NCI-H748 treated with DMSO at 0.1 percent for 48 hours (cell line): ENCODE measurements at regions not wholly inside any gene's neighbourhood (a gene's known extent, or its start where the extent isn't known, plus 50 kb on each side); places are given as distances from the start of the nearest gene placed in this dataset.

ENCODE experiments used
- DNase-seq: peaks from one replicate; lab custom pipeline; 2025; lab: John Stamatoyannopoulos, UW

DNA sequence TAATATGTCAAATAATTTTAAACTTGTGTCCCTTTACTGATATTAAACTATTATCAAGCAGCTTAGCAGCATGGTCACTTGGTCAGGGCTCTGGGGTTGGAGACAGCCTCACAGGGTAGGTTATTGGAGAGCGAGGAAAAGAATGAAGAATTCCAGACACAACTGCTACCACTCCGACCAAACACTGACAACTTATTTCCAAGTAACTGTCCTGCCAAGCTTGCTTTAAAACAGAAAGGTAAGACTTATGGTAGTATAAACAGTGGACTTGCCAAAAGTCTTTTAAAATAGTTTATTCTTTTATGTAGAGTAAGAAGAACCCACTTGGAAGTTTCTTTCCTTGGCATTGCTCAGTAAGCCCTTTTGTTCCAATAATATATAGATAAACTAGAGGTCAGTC lies 364.1 kb downstream of the DEPDC1B start:
- DNase-seq, result no peak

DNA sequence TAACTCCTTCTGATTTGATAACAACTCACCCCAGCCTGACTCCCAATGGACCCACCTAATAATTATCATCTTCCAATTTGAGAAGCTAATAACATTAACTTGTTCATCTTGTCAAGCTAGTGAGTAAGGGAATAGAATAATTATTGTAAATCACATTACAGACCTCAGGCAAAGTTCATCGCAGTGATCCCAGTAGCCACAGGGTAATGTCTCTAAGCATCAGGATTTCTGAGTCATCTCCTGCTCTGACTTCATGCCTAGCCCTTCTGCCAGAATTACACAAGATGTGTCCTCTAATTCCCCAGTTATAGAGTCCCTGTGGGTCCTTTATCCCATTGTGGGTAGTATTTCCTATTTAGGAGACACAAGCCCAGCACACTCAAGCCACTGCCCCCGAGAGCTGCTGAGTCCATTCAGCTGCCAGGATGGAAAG lies 365.7 kb downstream of the DEPDC1B start:
- DNase-seq, result no peak

DNA sequence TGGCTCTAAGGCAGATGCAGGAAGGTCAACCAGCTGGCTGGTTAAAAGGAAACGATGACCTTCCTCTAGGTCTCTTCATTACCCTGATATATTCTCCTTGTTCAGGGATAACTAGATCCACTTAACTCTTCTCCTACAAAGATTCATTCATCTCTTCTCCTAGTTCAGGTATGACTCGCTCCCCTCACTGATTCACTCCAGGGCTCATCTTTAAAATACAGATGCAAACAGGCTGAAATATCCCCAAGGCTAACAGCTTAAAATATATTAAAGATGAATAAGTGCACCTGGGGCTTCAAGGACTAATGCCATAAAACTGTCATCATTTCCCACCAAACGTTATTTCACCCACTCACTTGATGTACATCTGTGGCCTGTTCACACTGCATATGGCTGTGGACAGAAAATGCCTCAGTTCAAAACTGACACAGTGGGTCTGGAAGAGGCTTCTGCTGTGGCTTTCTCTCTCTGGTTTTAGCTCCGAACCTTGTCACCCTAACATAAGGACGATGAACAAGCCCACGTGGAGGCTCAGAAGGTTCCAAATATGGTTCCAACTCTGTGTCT lies 366.9 kb downstream of the DEPDC1B start:
- no peak for DNase-seq

DNA sequence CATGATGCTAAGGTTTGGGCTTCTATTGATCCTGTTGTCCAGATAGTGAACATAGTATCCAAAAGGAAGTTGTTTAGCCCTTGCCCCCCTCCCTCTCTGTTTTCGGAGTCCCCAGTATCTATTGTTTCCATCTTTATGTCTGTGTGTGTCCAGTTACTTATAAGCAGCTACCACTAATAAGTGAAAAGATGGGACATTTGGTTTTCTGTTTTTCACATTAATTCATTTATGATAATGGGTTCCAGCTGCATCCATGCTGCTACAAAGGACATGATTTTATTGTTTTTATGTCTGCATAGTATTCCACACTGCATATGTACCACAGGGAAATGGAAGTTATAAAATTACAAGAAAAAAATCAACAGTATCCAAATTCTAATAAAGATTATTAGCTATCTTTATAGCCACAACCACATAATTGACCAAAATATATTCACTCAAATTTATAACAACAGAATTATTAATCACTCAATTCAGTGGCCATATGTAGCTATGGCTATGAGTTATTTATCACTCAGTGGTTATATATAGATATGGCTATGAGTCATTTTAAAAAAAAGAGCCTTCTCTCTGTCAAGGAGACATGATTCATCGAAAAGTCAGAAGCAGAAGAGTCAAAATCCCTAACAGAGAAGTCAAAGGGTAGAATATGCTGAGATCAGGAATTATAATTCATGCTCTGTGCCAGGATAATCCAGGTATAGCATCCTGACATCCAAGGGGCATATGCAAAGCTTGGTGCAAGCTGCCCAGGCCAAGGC lies 367.5 kb downstream of the DEPDC1B start:
- no peak for DNase-seq

DNA sequence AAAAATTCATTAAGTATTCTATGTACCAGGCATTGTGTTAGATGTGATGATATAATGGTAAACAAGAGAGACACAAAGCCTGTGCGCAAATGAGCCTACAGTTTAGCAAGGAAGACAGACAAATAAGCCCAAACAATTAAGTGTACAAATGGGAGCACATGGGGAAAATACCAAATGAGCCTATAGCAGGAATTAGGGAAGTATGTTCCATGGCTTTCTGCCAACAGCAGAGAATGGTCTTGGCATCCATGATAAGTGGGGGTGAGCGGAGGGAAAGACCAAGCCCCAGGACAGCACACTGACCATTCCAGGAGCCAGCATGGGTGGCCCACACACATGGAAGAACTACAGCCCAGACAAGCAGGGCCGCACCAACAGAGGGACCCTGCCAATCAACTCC lies 369.7 kb downstream of the DEPDC1B start:
- DNase-seq, result no peak

DNA sequence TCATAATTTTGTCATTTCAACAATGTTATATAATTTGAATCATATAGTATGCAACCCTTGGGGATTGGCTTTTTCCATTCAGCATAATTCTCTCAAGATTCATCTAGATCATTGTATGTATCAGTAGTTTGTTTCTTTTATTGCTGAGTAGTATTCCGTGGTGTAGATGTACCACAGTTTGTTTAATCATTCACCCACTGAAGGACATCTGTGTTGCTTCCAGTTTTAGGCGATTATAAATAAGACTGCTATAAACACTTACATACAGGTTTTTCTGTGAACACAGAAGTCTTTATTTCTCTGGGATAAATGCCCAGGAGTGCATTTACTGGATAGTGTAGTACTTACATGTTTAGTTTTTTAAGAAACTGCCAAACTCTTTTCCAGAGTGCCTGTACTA lies 374.1 kb downstream of the DEPDC1B start:
- DNase-seq, result no peak

DNA sequence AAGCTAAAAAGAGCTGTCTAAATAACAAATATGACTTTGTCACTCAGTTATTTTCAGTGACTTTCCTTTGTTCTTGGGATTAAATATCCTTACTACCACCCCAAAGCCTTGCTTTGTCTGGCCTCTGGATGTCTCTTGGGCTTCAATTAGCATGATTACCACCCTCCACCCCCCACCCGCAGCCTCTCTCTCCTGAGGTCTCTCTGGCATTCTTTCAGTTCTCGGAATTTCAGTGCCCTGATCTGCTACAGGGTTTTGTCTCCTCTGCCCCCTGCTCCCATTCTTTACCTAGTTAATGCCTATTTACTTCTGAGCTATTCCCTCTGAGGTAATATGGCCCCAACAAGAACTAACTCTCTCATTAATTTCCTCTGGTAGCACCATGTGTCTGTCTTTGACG lies 376.4 kb downstream of the DEPDC1B start:
- no peak for DNase-seq

DNA sequence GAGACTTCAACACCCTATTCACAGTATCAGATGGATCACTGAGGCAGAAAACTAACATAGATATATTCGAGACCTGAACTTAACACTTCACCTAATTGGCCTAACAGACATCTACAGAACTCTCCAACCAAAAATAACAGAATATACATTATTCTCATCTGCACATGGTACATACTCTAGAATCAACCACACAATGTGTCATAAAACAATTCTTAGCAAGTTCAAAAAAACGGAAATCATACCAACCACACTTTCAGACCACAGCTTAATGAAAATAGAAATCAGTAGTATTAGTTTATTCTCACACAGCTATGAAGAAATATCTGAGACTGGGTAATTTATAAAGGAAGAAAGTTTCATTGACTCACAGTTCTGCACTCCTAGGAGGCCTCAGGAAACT lies 387.9 kb downstream of the DEPDC1B start:
- DNase-seq, result no peak

DNA sequence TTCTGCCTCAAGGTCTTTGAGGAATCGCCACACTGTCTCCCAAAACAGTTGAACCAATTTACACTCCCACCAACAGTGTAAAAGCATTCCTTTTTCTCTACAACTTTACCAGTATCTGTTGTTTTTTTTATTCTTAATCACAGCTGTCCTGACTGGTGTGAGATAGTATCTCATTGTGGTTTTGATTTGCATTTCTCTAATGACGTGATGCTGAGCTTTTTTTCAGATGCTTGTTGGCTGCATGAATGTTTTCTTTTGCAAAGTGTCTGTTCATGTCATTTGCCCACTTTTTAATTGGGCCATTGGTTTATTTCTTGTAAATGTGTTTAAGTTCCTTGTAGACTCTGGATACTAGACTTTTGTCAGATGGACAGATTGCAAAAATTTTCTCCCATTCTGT lies 400.0 kb downstream of the DEPDC1B start:
- DNase-seq, result no peak

DNA sequence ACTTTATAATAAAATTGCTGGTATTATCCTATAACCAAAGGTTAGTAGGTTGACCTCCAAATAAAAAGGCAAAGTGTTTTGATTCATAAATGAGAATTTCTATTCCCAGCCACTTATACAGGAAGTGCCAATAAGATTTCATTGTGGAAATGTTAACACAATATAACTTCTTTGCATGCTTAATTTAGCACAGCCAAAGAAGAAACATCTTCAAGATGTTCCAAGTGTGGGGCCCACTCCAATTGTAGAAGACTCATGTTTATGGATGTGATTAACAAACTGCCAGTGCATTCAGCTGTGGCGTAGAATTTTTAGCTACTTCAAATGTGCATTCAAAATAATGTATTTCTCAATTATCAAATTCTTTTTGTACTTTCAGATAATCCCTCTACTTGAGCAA lies 402.3 kb downstream of the DEPDC1B start:
- no peak for DNase-seq

DNA sequence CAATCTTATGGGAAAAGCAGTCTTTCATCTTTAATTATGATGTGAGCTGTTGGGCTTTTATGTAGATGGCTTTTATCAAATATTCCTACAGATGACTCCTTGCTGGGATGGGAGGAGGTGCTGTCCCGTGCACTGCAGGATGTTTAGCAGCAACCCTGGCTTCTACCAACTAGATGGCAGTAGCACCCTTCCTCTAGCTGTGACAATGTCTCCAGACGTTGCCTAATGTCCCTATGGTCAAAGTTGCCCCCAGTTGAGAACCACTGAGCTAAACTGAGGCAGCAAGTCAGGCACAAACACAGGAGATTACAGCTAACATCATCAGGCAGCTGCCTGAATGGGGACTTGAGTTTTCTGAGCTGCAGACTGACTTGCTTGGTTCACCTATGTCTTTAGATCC lies 401.9 kb upstream of the PDE4D start:
- DNase-seq, result no peak

DNA sequence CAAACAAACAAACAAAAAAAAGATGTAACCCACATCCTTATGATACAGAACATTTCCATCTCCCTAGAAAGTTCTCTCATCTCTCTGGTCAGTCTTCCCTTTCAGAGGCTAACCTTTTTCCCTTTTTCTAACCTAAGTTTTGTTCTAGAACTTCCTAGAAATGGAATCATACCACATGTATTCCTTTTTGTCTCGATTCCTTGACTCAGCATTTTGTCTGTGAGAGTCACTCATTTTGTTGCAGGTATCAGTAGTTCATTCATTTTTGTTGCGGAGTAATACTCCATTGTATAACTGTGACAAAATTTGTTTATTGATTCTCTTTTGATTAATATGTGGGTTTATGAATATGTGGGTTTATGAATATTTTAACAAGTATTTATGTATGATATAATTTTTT lies 400.0 kb upstream of the PDE4D start:
- no peak for DNase-seq

DNA sequence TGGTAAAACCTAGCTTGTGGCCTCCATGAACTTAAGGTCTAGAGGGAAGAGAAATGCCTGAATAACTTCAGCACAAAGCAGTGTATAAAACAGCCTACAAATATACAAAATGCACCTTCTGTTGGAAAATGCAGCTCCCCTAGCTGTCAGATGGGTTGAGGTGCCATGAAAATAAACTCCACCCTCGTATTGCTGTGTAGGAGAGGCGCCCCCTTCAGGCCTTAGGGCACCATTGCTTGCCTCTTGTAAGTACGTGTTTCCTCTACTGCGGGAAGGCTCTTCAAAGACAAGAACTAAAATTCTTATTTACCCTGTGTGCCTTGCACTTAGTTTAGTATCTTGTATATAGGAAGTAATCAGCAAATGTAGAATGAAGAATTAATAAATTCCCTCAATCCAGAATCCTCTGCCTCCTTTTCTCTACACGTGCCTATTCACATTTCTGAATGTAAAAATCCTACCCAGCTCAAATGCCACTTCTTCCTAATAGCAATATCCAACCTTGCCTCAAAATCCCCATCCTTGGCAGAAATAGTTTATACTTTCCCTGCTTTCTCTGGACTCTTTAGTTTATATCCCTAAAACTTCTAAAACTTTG lies 393.7 kb upstream of the PDE4D start:
- peak; percentile 54 for DNase-seq

DNA sequence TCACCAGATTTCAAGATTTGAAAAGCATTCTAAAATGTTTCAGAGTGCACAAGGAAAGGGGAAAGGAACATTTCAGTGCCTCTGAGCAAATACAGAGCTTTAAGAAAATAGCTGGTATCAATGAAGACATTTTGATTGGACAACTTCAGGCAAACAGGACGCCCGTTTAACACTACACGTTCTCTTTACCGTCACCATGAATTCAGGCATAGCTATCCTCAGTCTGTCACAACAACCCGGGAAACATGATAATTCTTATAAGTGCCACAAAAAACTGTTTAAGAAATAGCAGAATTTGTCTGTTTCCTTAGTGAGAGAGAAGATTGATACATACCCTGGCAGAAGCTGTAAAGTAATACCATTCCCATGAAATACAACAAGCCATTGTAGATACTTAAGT lies 392.4 kb upstream of the PDE4D start:
- no peak for DNase-seq

DNA sequence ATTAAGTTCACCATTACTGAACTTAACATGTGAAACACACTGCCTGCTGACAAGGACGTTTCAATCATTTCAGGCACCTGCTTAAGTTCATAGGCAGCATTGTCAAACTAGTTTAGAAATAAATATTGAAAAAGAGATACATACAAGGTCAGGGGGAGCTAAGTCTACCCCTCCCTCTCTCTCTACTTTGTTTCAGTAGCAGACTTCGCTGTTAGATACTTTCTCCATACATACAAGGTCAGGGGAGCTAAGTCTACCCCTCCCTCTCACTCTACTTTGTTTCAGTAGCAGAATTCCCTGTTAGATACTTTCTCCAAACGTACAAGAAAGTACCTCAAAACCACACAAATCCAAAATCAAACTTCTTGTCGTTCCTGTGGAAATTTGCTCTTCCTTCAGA lies 387.4 kb upstream of the PDE4D start:
- DNase-seq, result no peak

DNA sequence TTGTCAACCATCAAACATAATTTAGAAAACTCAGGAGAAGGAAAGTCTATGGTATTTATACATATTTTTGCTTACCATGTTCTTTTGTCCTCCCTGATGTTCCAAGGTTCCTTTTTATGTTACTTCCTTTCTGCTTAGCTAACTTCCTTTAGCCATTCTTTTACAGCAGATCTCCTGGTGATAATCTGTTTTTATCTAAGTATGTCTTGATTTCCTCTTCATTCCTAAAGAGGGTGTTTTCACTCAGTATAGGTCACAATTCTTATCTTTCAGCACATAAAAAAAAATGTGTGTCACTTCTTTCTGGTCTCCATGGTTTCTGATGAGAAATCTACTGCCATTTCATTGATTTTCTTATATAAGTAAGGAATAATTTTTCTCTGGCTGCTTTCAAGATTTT lies 384.4 kb upstream of the PDE4D start:
- DNase-seq, result no peak

DNA sequence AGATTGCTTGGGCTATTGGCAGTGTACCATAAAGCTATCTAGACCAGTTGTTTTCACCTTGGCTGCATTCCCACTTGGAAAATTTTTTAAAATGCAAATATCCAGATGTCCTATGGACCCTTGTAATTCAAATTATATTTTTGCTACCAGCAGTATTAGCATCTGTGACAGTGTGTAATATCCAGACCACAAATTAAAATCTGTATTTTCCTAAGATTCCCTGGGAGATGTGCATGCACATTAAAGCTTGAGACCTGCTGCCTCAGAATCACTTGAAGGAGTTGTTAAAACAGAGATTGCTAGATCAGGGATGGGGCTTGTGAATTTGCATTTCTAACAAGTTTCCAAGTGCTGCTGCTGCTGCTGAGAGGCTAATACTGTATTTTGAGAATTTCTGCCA lies 381.2 kb upstream of the PDE4D start:
- DNase-seq, result no peak

DNA sequence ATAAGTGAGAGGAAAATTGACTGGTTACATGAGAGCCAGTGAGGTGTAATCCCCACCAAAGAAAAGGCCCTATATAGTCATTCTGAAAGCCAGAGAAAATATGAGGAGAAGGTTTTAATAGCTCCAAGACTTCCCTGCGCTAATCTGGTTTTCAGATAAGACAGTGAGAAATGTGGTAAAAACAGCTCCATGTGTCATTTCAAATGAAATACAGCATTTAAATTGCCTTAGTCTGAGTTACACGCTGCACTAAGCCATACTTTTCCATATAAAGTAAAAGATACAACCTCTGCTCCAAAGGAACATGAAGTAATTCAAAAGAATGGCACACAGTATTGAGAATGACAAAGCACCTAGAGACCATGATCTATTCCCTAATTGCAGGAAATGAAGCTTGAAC lies 378.0 kb upstream of the PDE4D start:
- DNase-seq, result no peak

DNA sequence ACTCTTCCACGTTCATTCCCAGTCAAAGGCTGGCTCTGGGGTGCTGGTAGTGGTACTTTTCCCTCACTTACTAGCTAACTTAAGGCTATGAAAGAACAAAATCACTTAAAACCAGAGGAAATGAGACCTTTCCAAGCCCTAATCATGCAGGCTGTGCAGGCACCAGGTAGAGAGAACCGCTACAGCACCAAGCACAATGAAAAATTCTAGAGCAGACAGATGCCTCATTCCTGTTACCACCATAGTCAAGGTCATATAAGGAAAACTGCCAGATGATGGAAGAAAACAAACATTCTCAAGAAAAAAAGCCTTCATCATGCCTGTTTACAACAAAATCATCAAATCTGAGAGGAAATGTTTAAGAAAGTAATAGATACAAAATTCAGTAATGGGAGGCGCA lies 374.4 kb upstream of the PDE4D start:
- DNase-seq, result no peak

DNA sequence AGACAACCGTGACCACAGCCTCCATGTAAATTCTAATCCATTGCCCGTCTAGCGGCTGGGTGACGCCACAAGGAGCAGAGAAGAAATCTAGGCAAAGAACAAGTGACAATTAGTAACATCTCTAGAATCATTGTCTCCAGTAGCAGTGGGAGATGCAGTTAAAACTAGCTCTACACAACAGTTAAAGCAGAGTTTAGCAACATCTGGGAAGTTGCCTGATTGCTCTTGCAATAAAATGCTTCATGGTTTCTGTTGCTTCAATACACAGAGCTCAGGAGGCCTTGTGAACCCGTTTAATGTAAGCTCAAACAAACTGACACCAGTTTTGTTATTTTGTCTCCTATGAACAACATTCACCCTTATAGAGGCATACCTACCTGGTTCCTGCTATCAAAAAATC lies 369.8 kb upstream of the PDE4D start:
- no peak for DNase-seq

DNA sequence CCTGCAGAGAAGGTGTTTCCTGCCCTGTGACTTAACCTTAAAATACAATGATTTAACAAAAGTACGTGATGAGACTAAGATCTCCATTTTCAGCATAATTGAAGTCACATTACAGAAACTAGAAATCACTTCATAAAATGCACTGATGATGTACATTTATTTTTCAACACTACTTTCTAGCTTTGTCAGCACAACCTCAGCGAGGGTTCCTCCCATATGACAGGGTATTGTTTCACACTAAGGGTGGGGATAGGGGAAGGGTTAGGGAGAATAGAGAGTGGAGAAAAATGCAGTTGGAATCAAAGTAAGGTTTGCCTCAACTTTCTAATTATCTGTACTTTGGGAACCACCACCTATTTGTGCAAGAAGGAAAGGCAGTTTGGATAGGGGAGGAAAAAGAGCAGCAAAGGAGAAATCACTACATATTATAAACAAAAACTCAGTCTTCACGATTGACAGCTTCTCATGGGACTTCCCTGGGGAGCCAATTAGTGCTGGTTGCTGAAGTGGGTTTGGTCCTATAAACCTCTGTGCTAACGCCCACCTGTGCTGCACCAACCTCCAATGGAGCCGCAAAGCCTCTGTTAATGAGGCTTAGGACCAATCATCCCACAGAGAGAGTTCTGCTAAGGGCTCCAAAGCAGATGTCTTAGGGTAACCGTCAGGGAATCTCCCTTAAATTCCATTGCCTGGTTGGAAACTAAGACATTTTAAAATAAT lies 369.2 kb upstream of the PDE4D start:
- DNase-seq, result no peak

DNA sequence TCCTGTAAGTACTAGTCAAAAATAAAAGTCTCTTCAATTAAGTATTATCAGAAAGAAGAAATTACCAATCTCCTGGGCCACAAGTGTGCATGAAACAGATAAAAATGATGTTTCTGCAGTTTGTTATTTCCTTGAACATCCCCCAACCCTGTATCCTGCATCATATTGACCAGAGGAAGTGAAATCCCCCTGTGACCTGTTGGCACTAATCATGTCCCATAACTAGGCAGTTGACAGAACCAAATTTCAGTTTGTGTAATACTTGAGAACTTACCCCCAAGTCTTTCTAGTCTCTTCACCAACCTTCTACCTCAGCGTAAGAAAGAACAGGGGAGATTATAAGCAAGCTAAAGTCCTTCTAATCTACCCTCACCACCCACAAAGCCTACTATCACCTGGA lies 368.2 kb upstream of the PDE4D start:
- DNase-seq, result no peak

DNA sequence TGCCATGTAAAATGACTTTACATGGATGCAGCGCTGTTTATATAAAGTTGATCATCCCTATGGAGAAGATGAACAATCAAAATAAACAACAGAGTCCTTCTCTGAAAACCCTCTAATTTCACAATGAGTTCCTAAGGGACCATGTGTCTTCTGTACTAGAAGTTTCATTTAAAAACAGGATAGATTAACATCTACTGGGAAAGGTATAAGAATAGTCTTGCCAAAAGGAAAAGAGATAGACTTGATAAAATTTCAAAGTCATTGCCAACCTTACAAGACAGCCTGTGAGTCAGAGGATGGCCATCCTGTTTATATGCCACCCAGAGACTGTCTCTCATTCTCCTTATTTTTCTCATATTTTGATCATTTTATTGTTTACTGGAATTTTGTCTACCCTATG lies 367.1 kb upstream of the PDE4D start:
- no peak for DNase-seq
